ENCODE measurements at regions not wholly inside any gene's neighbourhood (a gene's known extent, or its start where the extent isn't known, plus 50 kb on each side); places are given as distances from the start of the nearest gene placed in this dataset.

- no peak for TF ChIP-seq CTCF (IDR thresholded peaks at IDR 0.05; ENCODE audit: control extremely low read depth in 1 of 3, insufficient read depth in 1 of 3, low read depth in 1 of 3, low read length in 3 of 3)
- TF ChIP-seq RFX5 (IDR thresholded peaks at IDR 0.05; ENCODE audit: borderline replicate concordance, low read depth, low read length): no peak
- TF ChIP-seq EZH2 (IDR thresholded peaks at IDR 0.05; ENCODE audit: low read depth, low read length, severe bottlenecking): no peak
These were observed 299.4 kb upstream of the OLFM3 start for GRCh38 chr1:102296116-102296515.

Measured in H1 (cell line).